Heart left ventricle (tissue), 16 donors: ENCODE measurements at regions not wholly inside any gene's neighbourhood (a gene's known extent, or its start where the extent isn't known, plus 50 kb on each side); places are given as distances from the start of the nearest gene placed in this dataset.

Experiments
- ATAC-seq, 4 donors: fragments of 200-7000 bp; cut with Tn5 transposase; one replicate each; pipeline ENCODE4 v1.9.1; 2020 to 2022; ENCODE audit warnings: moderate library complexity in 4 of 4, mild to moderate bottlenecking in 3 of 4, moderate number of reproducible peaks in 1 of 4
- DNase-seq, 5 donors: peaks; one replicate each; pipeline ENCODE4 v3.0.0-alpha.2; 2020
- H3K27ac ChIP-seq, 12 donors: fragments of 200-600 bp; sonication (generic) in 4 of 12; one replicate each; pipeline versions ENCODE4 v1.5.0 to v1.8.0; 2016 to 2022; ENCODE audit warnings: mild to moderate bottlenecking in 2 of 12
- H3K27me3 ChIP-seq, 9 donors: fragments of 200-600 bp; sonication (generic) in 2 of 9; one replicate each; pipeline versions ENCODE4 v1.5.1 to v1.8.0; 2016 to 2022; ENCODE audit warnings: mild to moderate bottlenecking in 3 of 9
- H3K36me3 ChIP-seq, 9 donors: fragments of 200-600 bp; sonication (generic) in 2 of 9; one replicate each; pipeline versions ENCODE4 v1.5.0 to v1.8.0; 2018 to 2022; ENCODE audit warnings: mild to moderate bottlenecking in 2 of 9
- H3K4me1 ChIP-seq, 12 donors: fragments of 200-600 bp; sonication (generic) in 4 of 12; one replicate each; pipeline versions ENCODE4 v1.5.0 to v1.8.0; 2016 to 2022; ENCODE audit warnings: mild to moderate bottlenecking in 3 of 12
- H3K4me3 ChIP-seq, 12 donors: fragments of 200-600 bp; sonication (generic) in 4 of 12; one replicate each; pipeline versions ENCODE4 v1.5.0 to v1.8.0; 2017 to 2022; ENCODE audit warnings: mild to moderate bottlenecking in 9 of 12, moderate library complexity in 4 of 12
- H3K9me3 ChIP-seq, 12 donors: fragments of 200-600 bp; sonication (generic) in 4 of 12; one replicate each; pipeline versions ENCODE4 v1.5.0 to v1.8.0; 2016 to 2022; ENCODE audit warnings: mild to moderate bottlenecking in 1 of 12
- POLR2A ChIP-seq, 2 donors: fragments of 450-650 bp; IDR thresholded peaks; one replicate each; pipeline ENCODE4 v1.6.1; 2017; ENCODE audit warnings: antibody characterized with exemption in 2 of 2, mild to moderate bottlenecking in 2 of 2, moderate library complexity in 2 of 2
- WGBS, 4 donors: extraction: QIAGEN DNeasy Blood & Tissue Kit in 2 of 4; methylation state at CpG; one replicate each; pipeline versions ENCODE4 v1.1.5 to v1.1.7; 2013 to 2018; 5-methylcytosine and 5-hydroxymethylcytosine counted together
- intact Hi-C, 10 donors: fragments of 100-400 bp; cut with DNase I; formaldehyde crosslinking; loops; one replicate each; pipeline versions ENCODE4 v1.11.1 to v1.14.2; 2022
- TF ChIP-seq, protein P1 (sequence below), 12 donors: fragments of 200-600 bp; sonication (generic) in 4 of 12; IDR thresholded peaks; one replicate each; pipeline versions ENCODE4 v1.5.0 to v1.8.0; 2018 to 2022; ENCODE audit warnings: antibody characterized with exemption in 12 of 12, mild to moderate bottlenecking in 5 of 12
- donor health status: ischemic (EF 13 %, LVEDD 7.1; RV severe dilation, severe dysfunction).
- donor health status: healthy with polysubstance abuse.
- donor health status: DM: no; HTN: yes; CAD: no.
- donor health status: DM: no; HTN: no; CAD: no.
- donor health status: ischemic (EF 25% LVEDD 6.9; RV normal size, moderate dysfunction).
- donor health status: ischemic (EF 25% LVEDD 5.7; RV mildly dilated, moderate dysfunction).
- donor health status: healthy.
- donor health status: DM: yes; HTN: yes; CAD: no.
- donor health status: ischemic (EF 35%, LVEDD 5.7; RV mildly dilated, moderate dysfunction).
- donor health status: nonischemic (EF 11% LVEDD 7.7; RV severe dilation, severe dysfunction).
- donor health status: DM: yes; HTN: yes; CAD: no.
- donor health status: PGD.
- donor health status: ischemic (EF 29% LVEDD 5.4; RV normal size, mild dysfunction).
- donor health status: nonischemic (EF 23%, LVEDD 6.1; RV moderate dilation, normal function).

DNA sequence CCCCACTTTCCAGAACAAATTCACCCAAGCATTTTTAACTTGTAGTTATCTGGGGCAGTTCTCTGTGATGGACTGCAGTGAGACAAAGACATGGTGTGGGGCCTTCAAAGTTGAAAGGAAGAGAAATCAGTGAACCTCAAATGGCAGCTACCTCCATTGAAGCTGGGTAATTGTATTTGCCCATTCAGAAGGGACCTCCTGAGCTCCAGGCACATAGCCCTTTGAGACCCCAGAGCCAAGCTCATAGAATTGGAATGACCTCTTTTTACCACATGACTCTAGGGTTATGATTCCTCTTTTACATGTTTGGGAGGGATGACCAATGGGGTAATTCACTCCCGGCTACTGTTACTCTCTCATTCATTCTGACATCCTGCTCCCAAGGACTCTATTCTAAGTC lies 368.4 kb upstream of the ITGA1 start:
- intact Hi-C loops = no loop called here
- DNase-seq = no peak
- no peaks in the 10 kb centered on the region for H3K4me1 ChIP-seq
- no peaks in the 10 kb centered on the region for H3K27me3 ChIP-seq
- no peak for TF ChIP-seq POLR2A (IDR thresholded peaks at IDR 0.05)
- TF ChIP-seq, protein P1, sequence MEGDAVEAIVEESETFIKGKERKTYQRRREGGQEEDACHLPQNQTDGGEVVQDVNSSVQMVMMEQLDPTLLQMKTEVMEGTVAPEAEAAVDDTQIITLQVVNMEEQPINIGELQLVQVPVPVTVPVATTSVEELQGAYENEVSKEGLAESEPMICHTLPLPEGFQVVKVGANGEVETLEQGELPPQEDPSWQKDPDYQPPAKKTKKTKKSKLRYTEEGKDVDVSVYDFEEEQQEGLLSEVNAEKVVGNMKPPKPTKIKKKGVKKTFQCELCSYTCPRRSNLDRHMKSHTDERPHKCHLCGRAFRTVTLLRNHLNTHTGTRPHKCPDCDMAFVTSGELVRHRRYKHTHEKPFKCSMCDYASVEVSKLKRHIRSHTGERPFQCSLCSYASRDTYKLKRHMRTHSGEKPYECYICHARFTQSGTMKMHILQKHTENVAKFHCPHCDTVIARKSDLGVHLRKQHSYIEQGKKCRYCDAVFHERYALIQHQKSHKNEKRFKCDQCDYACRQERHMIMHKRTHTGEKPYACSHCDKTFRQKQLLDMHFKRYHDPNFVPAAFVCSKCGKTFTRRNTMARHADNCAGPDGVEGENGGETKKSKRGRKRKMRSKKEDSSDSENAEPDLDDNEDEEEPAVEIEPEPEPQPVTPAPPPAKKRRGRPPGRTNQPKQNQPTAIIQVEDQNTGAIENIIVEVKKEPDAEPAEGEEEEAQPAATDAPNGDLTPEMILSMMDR (IDR thresholded peaks at IDR 0.05) = no peak
- no peak for ATAC-seq
- H3K27ac ChIP-seq = no peak overlapping the region
- H3K4me3 ChIP-seq = no peak overlapping the region
- no peaks in the 10 kb centered on the region for H3K9me3 ChIP-seq
- WGBS, 4 donors = 49 to 67% (median 63%) methylated on average over 1 of the region's 1 CpG
- no peaks in the 10 kb centered on the region for H3K36me3 ChIP-seq

DNA sequence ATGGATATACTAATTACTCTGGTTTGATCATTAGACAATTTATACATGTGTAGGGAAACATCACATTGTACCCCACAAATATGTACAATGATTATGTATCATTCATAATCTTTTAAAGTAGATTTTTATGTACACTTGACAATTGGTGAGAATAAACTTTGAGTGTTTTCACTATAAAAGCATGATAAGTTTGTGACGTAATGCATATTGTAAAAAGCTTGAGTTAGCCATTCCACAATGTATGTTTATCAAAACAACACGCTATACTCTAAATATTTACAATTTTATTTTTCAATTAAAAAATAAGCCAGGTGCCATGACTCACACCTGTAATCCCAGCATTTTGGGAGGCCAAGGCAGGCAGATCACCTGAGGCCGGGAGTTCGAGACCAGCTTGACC lies 360.1 kb upstream of the ITGA1 start:
- no peak overlapping the region for H3K27ac ChIP-seq
- intact Hi-C loops = no loop called here
- H3K9me3 ChIP-seq = peaks cover 0 to 10% (median 0%) of the 10 kb centered on the region in 12 donors
- H3K27me3 ChIP-seq = no peaks in the 10 kb centered on the region
- ATAC-seq (no peak), DNase-seq (no peak)
- 93 to 99% (median 96%) methylated on average over 4 of the region's 4 CpGs for WGBS, 4 donors
- H3K4me1 ChIP-seq = no peaks in the 10 kb centered on the region
- TF ChIP-seq, protein P1 (IDR thresholded peaks at IDR 0.05) = no peak
- no peak for TF ChIP-seq POLR2A (IDR thresholded peaks at IDR 0.05)
- no peak overlapping the region for H3K4me3 ChIP-seq
- H3K36me3 ChIP-seq = no peaks in the 10 kb centered on the region

DNA sequence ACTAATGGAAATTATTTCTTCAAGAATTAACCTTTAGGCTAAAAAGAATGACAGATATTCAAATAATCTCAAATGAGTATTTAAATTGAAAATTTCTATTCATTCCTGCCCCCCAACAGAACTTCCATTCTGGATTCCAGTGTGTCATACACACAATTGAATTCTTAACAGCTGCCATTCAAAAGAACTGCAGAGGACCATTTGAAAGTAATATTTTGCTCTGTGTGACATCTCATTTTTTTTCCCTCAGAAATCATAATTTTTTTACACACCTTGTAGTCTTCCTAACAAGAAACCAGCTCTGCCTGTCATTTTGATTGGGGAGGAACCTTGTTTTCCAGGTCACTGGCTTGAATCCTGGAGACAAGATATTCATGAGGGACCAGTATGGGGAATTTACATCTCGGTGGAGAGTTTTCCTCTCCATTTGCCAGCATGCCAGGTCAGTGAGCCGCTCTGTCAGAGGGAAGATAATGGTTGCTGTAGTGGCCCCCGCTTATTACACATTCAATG lies 358.7 kb upstream of the ITGA1 start:
- Histone ChIP-seq H3K36me3 (no peaks in the 10 kb centered on the region), H3K27me3 (no peaks in the 10 kb centered on the region), H3K4me3 (no peak overlapping the region), H3K9me3 (peaks cover 0 to 10% (median 0%) of the 10 kb centered on the region in 12 donors), H3K27ac (no peak overlapping the region), H3K4me1 (no peaks in the 10 kb centered on the region)
- intact Hi-C loops = no loop called here
- TF ChIP-seq, protein P1 (IDR thresholded peaks at IDR 0.05) = no peak
- no peak for TF ChIP-seq POLR2A (IDR thresholded peaks at IDR 0.05)
- ATAC-seq = no peak
- WGBS, 4 donors = 76 to 89% (median 86%) methylated on average over 3 of the region's 3 CpGs
- DNase-seq = no peak

DNA sequence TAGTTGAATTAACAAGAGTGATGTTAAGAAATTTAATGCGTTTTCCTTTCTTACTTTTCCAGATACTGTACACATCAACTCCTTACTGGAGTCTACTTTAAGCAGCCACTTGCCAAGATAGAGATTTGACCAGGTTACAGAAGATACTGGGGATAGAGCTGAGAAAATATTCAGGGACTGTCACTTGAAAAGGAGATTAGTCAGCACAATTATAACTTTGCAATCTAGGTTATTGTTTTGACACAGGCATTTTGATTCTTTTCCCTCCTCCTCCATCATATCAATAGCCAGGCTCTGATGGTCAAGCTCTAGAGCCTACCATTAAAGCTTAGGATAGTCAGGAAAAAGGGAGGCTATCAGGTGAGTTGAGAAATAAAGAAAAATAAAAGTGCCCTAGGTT lies 345.9 kb upstream of the ITGA1 start:
- no peak overlapping the region for H3K27ac ChIP-seq
- H3K27me3 ChIP-seq = no peaks in the 10 kb centered on the region
- TF ChIP-seq POLR2A (IDR thresholded peaks at IDR 0.05) = no peak
- TF ChIP-seq, protein P1 (IDR thresholded peaks at IDR 0.05) = no peak
- ATAC-seq (no peak), DNase-seq (no peak)
- intact Hi-C loops = no loop called here
- 89 to 95% (median 95%) methylated on average over 1 of the region's 1 CpG for WGBS, 4 donors
- H3K4me3 ChIP-seq = no peak overlapping the region
- H3K36me3 ChIP-seq = no peaks in the 10 kb centered on the region
- no peaks in the 10 kb centered on the region for H3K4me1 ChIP-seq
- H3K9me3 ChIP-seq = peaks cover 0 to 12% (median 0%) of the 10 kb centered on the region in 12 donors
